ENCODE measurements at regions not wholly inside any gene's neighbourhood (a gene's known extent, or its start where the extent isn't known, plus 50 kb on each side); places are given as distances from the start of the nearest gene placed in this dataset.
"Not testable (repeated sequence)": the region's sequence is repeated elsewhere in the genome, so short reads cannot be mapped to it uniquely, and the experiment has no call there.

DNA sequence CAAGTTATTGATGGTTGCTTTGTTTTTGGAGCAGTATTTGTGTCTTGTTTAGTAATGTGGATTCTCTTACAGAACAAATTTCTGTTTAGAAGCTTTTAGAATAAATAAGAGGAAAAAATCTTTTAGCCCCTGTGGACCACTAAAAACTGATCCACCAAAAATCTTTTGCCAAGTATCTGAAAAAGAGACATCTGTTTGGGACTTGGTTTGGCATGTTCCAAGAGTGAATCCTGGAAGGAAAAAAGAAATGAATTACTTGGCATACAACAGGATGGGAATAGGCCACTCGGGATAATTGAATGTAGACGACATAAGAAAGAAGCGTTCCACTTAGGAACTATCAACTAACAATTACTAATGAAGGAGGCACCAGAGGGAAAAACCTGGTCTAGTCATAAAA is 1350.1 kb upstream of the C9orf72 start:
- DNase-seq (ENCODE audit: low read depth): no peak

DNA sequence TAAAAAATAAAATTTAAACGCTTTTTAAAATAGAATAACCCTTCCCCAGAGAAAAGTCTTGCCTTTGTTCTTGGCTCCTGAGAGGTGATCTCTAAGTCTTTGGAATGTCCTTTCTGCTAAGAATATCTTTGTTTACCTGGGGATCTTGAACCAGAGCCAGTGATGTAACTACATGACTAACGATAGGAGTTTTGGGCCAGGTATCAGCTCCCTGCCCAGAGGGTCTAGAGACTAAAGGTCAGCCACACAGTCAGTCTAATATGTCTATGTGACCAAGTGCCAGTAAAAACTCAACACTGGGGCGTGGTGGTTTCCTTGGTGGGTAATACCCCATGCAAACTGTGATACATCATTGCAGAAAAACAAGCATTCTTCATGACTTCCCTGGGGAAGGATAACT is 1351.9 kb upstream of the C9orf72 start:
- no peak for DNase-seq (ENCODE audit: low read depth)

DNA sequence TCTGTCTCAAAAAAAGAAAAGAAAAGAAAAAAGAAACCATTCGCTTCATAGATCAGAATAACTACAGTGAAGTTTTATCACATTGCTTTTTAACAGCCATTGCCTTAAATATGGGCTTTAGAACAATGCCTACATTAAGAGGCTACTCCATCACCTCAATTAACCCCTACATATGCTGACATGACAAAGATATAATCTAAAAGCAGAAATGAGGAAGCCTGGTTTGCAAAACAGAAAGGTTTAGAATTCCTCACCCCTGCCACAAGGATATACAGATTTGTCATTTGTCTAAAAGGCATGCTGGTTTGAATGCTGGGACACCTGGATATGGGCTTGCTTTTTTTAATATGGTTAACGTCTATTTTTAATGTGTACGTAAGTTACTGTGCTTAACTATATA is 1353.0 kb upstream of the C9orf72 start:
- DNase-seq (ENCODE audit: low read depth): no peak

DNA sequence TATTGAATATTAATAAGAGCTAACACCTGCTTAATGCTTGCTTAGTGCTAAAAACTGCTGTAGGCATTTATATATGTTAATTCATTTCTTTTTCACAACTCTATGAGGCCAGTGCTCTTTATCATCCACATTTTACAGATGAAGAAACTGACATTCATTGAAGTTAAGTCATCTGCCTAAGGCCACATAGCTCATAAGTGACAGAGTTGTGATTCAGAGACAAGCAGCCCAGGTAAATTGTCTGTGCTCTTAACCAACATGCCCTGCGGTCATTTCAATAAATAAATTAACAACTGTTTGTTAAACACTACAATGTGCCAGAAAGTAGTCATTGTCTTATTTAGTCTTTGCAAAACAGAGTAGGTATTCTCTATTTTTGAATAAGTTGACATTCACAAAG is 1354.4 kb upstream of the C9orf72 start:
- DNase-seq (ENCODE audit: low read depth): no peak

DNA sequence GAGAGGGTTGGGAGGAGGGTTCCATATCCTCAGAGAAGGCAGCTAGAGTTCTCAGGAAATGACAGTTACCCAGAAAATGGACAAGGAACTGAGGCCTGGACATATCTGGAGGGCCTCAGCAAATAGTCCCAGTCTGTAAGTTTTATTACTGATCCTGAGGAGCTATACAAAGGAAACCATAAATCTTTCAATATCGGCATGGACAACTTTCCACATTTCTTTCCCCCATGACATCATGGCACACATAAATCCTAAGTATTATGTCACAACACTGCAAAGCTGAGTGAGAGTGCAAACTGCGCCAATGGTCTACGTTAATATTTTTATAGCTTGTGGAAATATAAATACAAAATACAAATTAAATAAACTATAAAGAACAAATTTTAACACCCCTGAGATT is 1356.2 kb upstream of the C9orf72 start:
- no peak for DNase-seq (ENCODE audit: low read depth)

DNA sequence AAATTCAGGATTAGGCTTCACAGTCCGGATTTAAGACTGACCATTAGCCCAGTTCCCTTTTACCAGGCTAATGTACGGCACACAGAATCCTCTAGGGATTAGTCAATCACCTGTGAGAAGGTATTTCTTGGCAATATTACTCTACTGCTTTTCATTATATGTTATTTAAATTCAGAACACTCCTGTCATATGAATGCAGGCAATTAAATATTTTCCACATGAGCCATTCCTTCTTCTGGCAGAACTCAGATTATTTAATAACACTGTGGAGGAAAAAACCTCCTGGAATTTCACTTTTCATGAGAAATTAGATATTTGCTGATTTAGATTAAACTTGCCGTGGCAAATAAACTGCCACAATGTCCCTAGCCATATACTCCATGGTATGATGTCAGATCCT is 1357.5 kb upstream of the C9orf72 start:
- no peak for DNase-seq (ENCODE audit: low read depth)

DNA sequence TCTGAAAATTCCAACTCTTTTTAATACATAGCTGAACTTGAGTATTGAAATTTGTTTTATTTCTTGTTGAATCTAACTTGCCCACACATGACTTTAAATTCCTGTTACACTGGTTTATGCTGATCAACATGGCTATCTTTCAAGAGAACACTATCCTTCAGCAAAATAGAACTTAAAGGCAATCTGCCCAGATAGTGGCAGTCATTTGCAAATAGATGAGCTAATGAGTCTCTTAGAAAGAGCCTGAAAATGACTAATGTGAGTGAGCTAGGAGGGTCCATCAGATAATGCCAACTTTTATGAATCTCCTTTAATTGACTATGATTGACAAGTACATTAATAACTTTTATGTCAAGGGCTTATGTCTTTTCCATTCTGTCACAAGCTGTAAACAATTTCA is 1360.8 kb upstream of the C9orf72 start:
- no peak for DNase-seq (ENCODE audit: low read depth)

DNA sequence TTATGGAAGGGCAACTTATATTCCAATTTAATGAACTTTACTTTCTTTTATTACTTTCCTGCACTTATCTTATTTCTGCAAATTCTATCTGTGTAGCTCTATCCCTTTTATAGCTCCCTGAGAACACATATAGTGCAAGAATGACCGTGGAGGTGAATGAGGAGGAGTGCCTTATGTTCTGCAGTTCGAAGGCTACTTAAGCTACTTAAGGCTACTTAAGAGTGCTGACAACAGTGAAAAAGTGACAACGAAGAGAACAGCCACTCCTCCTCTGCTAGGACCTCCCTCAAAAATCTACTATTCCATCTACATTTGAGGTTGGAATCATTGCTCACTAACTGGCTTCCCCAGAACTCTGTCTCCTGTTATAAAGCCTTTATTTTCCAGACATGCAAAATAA is 1365.7 kb upstream of the C9orf72 start:
- no peak for DNase-seq (ENCODE audit: low read depth)

DNA sequence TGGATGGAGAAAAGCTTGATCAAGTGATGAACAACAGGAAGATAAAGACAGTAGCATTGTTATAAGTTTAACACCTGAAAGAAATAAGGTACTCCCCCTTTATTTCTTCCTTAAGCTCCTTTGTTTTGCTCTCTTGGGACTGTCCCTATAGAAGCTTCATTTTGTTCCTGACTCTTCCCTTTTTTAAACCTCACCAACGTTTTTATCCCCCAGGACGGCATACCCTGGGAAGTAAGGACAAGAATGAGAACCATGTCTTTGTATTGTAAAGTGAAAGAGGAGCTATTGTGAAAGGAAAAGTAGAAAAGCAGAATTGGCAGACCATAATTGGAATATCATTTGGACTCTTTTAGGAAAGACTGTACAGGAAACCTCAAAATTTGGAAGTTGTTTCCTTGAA is 1368.6 kb upstream of the C9orf72 start:
- DNase-seq (ENCODE audit: low read depth): no peak

DNA sequence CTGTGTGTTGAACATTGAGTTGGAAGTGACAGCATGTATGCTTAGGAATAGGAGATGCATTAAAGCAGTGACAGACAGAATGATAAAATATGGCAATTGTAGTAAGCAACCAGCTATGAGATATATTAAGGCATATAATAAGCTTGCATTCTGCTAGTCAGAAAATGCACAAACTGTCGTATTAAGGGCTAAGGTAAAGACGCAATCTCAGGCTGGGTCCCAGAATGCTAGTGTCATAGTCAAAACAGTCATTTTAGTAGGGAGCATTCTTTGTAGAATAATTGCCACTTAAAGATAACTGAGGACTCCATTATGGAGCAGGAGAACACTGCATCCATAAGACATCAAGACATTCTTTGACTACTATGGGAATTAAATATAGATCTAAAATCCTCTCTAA is 1369.7 kb upstream of the C9orf72 start:
- no peak for DNase-seq (ENCODE audit: low read depth)

DNA sequence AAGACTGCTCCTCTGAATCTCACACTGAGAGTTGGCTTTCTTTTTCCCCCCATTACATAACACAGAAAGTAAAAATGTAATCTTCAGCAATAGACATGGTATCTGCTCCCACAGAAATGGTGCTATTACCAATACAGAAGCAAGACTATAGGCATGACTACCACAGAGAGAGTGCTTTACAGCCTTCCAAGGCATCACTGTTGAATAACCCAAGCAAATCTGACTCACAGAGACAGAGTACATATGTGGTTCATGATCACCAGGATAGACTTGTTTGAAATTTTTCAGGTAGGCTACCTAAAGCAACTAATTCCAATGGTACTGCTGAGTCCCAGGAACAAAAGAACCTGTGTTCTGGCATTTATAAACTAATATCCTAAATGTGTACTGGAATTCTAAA is 1373.4 kb upstream of the C9orf72 start:
- DNase-seq (ENCODE audit: low read depth): no peak

DNA sequence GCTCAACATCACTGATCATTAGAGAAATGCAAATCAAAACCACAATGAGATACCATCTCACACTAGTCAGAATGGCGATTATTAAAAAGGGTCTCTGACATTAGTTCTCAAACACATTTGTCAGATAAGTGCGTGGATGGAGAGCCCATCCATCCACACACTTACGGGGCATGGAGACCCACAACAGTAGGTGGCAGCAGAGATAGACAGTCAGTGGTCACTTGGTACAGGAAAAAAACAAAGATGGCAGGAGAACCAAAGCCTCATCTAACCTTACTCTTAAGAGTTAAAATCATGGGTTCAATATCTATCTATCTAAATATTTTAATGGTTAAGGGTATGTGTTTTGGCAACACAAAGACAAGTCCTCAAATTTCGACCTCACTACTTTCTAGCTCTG is 1378.7 kb upstream of the C9orf72 start:
- no peak for DNase-seq (ENCODE audit: low read depth)

DNA sequence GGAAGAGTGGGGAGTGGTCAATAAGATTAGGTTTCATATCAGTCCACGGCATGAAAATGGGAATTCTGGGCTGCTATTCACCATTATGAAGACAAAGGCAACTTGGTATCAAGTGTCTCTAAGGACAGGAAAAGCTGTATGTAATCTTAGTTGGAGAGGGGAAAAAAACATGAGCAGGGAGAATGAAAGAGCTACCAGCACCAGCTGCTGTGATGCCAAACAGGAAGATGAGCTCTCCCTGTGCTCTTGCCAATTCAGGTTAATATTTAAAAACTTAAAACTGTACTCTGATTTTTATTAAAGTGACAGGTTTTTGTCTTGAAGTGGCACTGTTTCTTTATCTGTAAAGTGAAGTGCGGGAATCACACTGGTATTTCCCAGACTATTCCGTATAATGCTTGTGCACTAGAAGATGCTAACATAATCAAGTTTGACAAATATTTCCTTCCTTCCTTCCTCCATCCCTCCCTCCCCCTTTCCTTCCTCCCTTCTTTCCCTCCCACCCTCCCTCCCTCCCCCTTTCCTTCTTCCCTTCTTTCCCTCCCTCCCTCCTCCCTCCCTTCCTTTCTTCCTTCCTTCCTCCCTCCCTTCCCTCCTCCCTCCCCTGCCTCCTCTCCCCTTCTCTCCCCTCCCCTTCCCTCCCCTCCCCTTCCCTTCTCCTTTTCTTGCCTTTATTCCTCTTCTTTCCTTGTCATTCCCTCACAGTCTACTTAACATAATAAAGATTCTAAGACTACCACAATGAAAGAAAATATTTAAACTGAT is 1383.0 kb upstream of the C9orf72 start:
- no peak for DNase-seq (ENCODE audit: low read depth)

DNA sequence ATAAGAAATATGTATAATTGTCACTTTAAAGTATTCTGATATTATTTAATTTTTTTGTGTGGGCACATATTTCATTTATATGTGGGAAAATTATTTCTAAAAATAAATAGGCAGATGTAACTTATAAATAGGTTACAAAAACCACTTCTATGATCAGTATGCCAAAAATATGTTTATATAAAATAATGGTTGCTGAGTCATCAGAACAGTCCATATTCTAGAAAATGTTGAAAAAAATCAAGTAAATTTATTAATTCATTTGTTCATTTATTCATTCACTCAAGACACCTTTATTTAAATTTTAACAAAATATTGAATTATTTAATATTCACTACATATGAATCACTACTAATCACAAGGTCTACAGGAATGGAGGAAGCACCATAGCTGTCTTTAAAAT is 1387.3 kb upstream of the C9orf72 start:
- DNase-seq (ENCODE audit: low read depth): no peak

DNA sequence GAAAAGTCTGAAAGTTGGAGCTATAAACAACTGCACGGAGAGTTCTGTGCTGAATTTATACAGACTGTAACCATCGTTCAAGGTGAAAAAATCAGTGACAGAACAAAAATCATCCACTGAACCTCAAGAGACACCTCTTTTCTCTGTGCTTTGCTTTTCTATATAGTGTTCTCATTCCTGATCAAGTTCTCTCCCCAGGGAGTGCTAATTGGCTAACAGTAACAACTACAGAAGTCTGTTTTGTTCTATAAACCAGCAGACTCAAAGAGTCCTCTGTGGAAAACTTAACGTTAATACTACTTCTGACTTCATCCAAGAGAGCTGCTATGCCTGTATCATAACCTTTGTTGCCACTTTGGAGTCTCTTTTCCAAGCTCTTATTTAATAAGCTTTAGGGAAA is 1388.3 kb upstream of the C9orf72 start:
- no peak for DNase-seq (ENCODE audit: low read depth)

DNA sequence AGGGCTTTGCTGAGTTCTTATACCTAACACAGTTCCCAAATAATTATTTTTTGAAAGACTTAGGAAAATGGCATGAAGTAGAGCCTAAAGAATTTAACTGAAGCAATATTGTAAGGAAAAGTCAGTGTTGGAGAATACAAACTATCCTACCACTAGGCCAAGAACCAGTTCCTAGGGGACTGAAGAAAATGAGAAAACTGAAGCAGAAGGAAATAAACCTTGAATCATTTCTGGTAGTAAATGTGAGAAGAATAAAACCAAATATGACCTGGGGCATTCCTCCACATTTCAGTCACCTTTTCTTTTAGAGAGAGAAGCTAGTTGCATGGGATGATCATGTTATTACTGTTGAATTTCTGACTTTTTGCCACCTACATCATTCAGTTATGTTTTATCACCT is 1393.9 kb upstream of the C9orf72 start:
- DNase-seq (ENCODE audit: low read depth): no peak

DNA sequence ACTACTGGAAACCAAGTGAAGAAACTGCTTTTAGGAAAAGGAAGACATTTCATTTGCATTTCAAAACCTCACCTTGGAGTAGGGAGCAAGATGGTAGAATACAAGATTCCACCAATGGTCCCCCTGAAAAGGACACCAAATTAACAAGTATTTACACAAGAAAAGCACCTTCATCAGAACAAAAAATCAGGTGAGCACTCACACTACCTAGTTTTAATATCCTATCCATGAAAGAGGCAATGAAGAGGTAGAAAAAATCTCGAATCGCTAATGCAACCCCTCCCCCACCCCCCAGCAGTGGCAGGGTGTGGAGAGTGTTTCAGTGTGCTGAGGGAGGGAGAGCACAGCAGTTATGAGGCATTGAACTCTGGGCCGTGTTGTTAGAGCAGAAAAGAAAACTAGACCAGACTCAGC is 1397.0 kb upstream of the C9orf72 start:
- DNase-seq (ENCODE audit: low read depth): no peak

DNA sequence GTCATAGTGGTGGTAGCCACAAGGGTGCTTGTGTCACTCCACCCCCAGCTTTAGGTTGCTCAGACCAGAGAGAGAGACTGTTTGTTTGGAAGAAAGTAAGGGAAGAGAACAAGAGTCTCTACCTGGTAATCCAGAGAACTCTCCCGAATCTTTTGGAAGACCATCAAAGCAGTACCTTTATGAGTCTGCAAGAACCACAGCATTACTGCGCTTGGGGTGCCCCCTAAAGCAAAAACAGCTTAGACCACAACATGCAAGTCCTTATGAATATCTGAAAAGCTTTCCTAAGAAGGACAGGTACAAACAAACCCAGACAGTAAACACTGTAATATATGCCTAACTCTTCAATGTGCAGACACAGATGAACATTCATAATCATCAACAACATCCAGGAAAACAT is 1398.6 kb upstream of the C9orf72 start:
- DNase-seq (ENCODE audit: low read depth): no peak

DNA sequence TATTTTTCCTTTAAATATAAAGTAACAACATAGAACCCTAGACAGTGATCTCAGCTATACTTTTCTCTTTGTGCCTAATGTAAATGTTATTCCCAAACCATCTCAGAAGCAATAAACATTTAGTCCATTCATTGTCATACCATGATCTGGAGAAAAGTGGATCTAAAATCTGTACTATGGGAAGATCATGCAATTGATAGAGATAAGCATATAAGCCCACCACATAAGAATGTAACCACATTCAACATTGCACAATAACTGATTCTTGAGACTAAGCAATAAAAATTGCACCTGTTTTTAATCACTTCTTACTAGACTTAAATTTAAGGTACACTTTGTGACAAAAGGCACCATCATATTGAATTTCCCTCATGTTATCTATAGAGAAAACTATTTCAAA is 1403.0 kb upstream of the C9orf72 start:
- DNase-seq (ENCODE audit: low read depth): no peak

DNA sequence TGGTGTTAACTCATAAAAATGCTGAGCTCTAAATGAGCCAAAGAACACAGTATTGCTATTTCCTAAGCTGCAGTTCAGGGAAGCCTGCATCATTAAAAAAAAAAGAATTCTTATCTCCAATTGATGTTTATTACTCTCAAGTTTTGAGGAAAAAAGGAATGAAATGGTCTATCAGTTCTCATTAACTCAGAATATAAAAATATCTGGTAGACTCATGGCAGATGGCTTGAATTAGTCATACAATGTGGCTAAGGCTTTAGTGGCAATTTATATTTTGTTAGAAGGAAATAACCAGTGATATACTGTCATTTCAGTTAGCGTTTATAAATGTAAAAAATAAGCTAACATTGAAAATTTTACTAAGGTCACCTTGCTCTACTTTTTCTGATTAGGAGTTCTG is 1403.4 kb upstream of the C9orf72 start:
- no peak for DNase-seq (ENCODE audit: low read depth)

DNA sequence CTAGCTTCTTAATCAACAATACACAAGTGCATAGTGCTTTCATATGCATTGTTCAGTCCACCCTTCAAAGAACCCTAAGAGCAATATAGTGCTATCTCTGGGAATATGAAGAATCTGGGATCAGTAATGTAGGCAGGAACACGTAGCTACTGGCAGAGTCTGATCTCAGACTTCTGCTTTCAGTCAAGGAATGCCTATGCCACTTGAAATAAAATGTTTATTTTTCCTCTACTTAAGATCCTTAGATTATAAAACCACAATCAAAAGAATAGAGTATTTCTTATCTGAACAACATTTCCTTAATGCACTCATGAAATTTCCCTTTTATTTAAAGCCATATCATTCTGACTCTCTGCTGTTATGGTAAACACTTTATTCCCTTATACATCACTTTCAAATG is 1407.8 kb upstream of the C9orf72 start:
- no peak for DNase-seq (ENCODE audit: low read depth)

DNA sequence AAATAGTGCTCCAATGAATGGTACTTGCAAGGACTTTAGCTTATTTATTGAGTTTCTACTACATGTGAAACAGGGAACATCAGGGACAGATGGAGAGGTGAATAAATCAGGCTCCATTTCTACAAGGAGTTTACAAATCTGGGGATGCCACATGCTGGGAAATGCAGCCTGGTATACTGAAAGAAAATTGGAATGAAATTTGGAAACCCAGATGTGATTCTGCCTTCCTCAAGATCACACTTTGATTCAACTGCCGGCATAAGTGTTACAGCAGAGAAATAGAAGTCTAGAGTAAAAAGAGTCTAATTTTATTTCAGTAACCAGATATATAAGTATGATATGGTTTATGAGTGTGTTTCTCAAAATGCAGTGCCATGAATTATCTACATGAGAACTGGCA is 1408.4 kb upstream of the C9orf72 start:
- no peak for DNase-seq (ENCODE audit: low read depth)

DNA sequence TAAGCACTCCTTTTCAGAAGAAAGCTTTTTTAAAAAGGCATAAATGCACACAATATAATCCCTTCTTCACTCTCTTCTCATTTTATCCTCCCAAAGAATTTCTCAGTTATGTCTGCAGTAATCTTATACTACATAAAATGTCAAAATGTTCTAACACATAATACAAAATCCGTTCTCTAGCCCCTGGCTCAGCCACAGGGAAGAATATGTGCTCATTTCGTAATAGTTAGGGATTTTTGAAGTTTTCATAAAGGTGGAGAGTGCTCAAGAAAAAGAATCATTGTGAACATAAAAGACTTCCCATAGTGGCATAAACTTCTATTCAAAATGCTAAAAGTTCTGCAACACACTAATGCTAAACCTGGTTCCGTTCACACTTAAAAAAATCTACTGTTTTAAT is 1410.7 kb upstream of the C9orf72 start:
- no peak for DNase-seq (ENCODE audit: low read depth)

DNA sequence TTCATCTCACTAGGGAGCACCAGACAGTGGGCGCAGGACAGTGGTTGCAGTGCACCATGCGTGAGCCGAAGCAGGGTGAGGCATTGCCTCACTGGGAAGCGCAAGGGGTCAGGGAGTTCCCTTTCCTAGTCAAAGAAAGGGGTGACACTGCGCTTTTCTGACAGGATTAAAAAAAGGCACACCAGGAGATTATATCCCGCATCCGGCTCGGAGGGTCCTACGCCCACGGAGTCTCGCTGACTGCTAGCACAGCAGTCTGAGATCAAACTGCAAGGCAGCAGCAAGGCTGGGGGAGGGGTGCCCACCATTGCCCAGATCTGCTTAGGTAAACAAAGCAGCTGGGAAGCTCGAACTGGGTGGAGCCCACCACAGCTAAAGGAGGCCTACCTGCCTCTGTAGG is 1416.7 kb upstream of the C9orf72 start:
- DNase-seq (ENCODE audit: low read depth): not testable (repeated sequence)

DNA sequence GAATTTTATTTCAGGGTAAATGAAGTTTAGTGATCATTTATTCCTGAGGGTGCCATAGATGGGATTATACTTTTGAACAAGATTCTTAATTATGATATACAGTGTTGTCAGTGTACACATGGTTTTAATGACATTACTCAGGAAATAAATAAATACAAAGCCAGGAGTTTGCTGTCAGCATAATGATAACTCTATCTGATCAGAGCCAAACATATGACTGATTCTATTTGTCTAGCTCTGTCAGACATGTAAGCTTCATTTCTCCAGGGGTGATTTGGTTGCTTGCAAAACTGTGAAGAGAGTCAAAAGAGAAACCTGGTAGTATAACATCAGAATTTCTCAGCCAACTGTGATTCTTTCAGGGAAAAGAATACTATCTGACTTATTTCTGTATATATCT is 1425.8 kb upstream of the C9orf72 start:
- DNase-seq (ENCODE audit: low read depth): no peak
